Ishikawa (cell line): ENCODE measurements at regions not wholly inside any gene's neighbourhood (a gene's known extent, or its start where the extent isn't known, plus 50 kb on each side); places are given as distances from the start of the nearest gene placed in this dataset.

Experiments
- CEBPB ChIP-seq: IDR thresholded peaks from 2 replicates; pipeline ENCODE4 v1.6.1; 2012
- EGR1 ChIP-seq: IDR thresholded peaks from 2 replicates; pipeline ENCODE4 v1.6.1; 2012
- EP300 ChIP-seq: IDR thresholded peaks from 2 replicates; pipeline ENCODE4 v1.6.1; 2012; ENCODE audit warnings: borderline replicate concordance
- MAX ChIP-seq: IDR thresholded peaks from 2 replicates; pipeline ENCODE4 v1.6.1; 2012
- NFIC ChIP-seq: IDR thresholded peaks from 2 replicates; pipeline ENCODE4 v1.6.1; 2012
- RAD21 ChIP-seq: IDR thresholded peaks from 2 replicates; pipeline ENCODE4 v1.6.1; 2012; ENCODE audit warnings: low read depth
- REST ChIP-seq: IDR thresholded peaks from 2 replicates; pipeline ENCODE4 v1.6.1; 2012; ENCODE audit warnings: low read depth, mild to moderate bottlenecking
- TAF1 ChIP-seq: IDR thresholded peaks from 2 replicates; pipeline ENCODE4 v1.6.1; 2012; ENCODE audit warnings: low read depth, mild to moderate bottlenecking
- TCF12 ChIP-seq: IDR thresholded peaks from 2 replicates; pipeline ENCODE4 v1.6.1; 2012; ENCODE audit warnings: low read depth
- USF1 ChIP-seq: IDR thresholded peaks from 2 replicates; pipeline ENCODE4 v1.6.1; 2012
- YY1 ChIP-seq: IDR thresholded peaks from 2 replicates; pipeline ENCODE4 v1.6.1; 2012; ENCODE audit warnings: low read depth

GRCh38 chr2:208620487-208620978 is 213.9 kb downstream of the PTH2R start:
- TF ChIP-seq NFIC: no peak
- no peak for TF ChIP-seq EGR1
- no peak for TF ChIP-seq USF1
- TF ChIP-seq MAX: no peak
- no peak for TF ChIP-seq RAD21
- TF ChIP-seq YY1: no peak
- TF ChIP-seq TAF1: no peak
- no peak for TF ChIP-seq CEBPB
- no peak for TF ChIP-seq REST
- TF ChIP-seq TCF12: no peak
- TF ChIP-seq EP300: no peak
